B cell (primary cell): ENCODE measurements at regions not wholly inside any gene's neighbourhood (a gene's known extent, or its start where the extent isn't known, plus 50 kb on each side); places are given as distances from the start of the nearest gene placed in this dataset.

Source experiments
- ATAC-seq: fragments of 200-7000 bp; cut with Tn5 transposase; one replicate; pipeline ENCODE4 v1.10.0; 2021; ENCODE audit warnings: low read depth, mild to moderate bottlenecking, moderate number of reproducible peaks, moderate library complexity
- CTCF ChIA-PET: fragments of 350-600 bp; sonication (Branson Sonifier 250); formaldehyde crosslinking; loops from one replicate; lab custom pipeline; 2021; ENCODE audit warnings: antibody characterized with exemption, inconsistent platforms; lab: Charles Lee
- POLR2A ChIA-PET: fragments of 350-600 bp; sonication (Branson Sonifier 250); formaldehyde crosslinking; loops from one replicate; lab custom pipeline; 2021; ENCODE audit warnings: antibody characterized with exemption; lab: Charles Lee
- DNase-seq: peaks from one replicate; pipeline ENCODE4 v3.0.0; 2013
- H2AFZ ChIP-seq: 2 replicates; pipeline ENCODE4 v1.6.1; 2012; ENCODE audit warnings: mild to moderate bottlenecking, low read depth, low read length; ENCODE audit not compliant: insufficient read depth, poor library complexity, severe bottlenecking
- H3K27ac ChIP-seq, 2 donors: 1 replicate in 1 of 2; 2 replicates in 1 of 2; pipeline ENCODE4 v1.5.1; 2012 to 2013; ENCODE audit warnings: low read length in 2 of 2, mild to moderate bottlenecking in 2 of 2, moderate library complexity in 1 of 2
- H3K27me3 ChIP-seq, 4 experiments: fragments of 200-600 bp in 1 of 4; sonication (generic) in 1 of 4; replicated peaks in 1 of 4; 1 replicate in 2 of 4; 2 replicates in 2 of 4; pipeline versions ENCODE4 v1.6.1 to v1.7.0; 2013 to 2016; ENCODE audit warnings: low read length in 3 of 4, mild to moderate bottlenecking in 2 of 4, mixed read lengths in 1 of 4, moderate library complexity in 1 of 4; ENCODE audit not compliant: insufficient read depth in 4 of 4, control insufficient read depth in 3 of 4; ENCODE audit errors: control extremely low read depth in 1 of 4
- H3K36me3 ChIP-seq, 2 experiments: replicated peaks in 1 of 2; 1 replicate in 1 of 2; 2 replicates in 1 of 2; pipeline versions ENCODE4 v1.6.1 to v1.7.1; 2013; ENCODE audit warnings: low read length in 1 of 2; ENCODE audit not compliant: insufficient read depth in 2 of 2, control insufficient read depth in 1 of 2; ENCODE audit errors: control extremely low read depth in 1 of 2, extremely low read depth in 1 of 2
- H3K4me1 ChIP-seq, 2 donors: fragments of 200-600 bp in 1 of 2; sonication (generic) in 1 of 2; 1 replicate in 1 of 2; 2 replicates in 1 of 2; pipeline versions ENCODE4 v1.5.1 to v1.6.1; 2013 to 2017; ENCODE audit warnings: low read length in 2 of 2; ENCODE audit not compliant: control insufficient read depth in 2 of 2, insufficient read depth in 2 of 2
- H3K4me2 ChIP-seq: replicated peaks from 2 replicates; pipeline ENCODE3; 2012; ENCODE audit warnings: mild to moderate bottlenecking, low read depth, low read length; ENCODE audit not compliant: poor library complexity, severe bottlenecking
- H3K4me3 ChIP-seq, 5 experiments: fragments of 200-600 bp in 1 of 5; sonication (generic) in 1 of 5; 1 replicate in 3 of 5; 2 replicates in 2 of 5; pipeline versions ENCODE4 v1.5.1 to v1.7.0; 2011 to 2016; ENCODE audit warnings: low read length in 4 of 5, mild to moderate bottlenecking in 4 of 5, low read depth in 2 of 5, control low read depth in 1 of 5, moderate library complexity in 1 of 5; ENCODE audit not compliant: insufficient read depth in 1 of 5; ENCODE audit errors: control extremely low read depth in 1 of 5, extremely low read depth in 1 of 5
- H3K79me2 ChIP-seq: fragments of 200-600 bp; sonication (generic); one replicate; pipeline ENCODE4 v1.6.0; 2016; ENCODE audit warnings: low read length; ENCODE audit not compliant: control insufficient read depth, insufficient read depth
- H3K9ac ChIP-seq: fragments of 200-600 bp; sonication (generic); 2 replicates; pipeline ENCODE4 v1.6.1; 2017; ENCODE audit warnings: mild to moderate bottlenecking, low read length, moderate library complexity
- H3K9me3 ChIP-seq, 3 donors: one replicate each; pipeline versions ENCODE4 v1.6.1 to v1.7.1; 2013; ENCODE audit warnings: low read length in 2 of 3; ENCODE audit not compliant: control insufficient read depth in 2 of 3, insufficient read depth in 1 of 3; ENCODE audit errors: control extremely low read depth in 1 of 3
- H4K20me1 ChIP-seq: 2 replicates; pipeline ENCODE4 v1.6.0; 2012; ENCODE audit warnings: mild to moderate bottlenecking, low read length; ENCODE audit not compliant: insufficient read depth, control insufficient read depth, poor library complexity, severe bottlenecking
- H3K27ac Mint-ChIP-seq: one replicate; pipeline ENCODE4 v1.8.0; 2021; ENCODE audit warnings: mixed read lengths
- H3K27me3 Mint-ChIP-seq: one replicate; pipeline ENCODE4 v1.8.0; 2021; ENCODE audit warnings: mixed read lengths
- H3K4me1 Mint-ChIP-seq: one replicate; pipeline ENCODE4 v1.8.0; 2021; ENCODE audit warnings: mixed read lengths
- H3K4me3 Mint-ChIP-seq: one replicate; pipeline ENCODE4 v1.8.0; 2021; ENCODE audit warnings: mixed read lengths
- H3K9me3 Mint-ChIP-seq: one replicate; pipeline ENCODE4 v1.8.0; 2022; ENCODE audit warnings: mixed read lengths; ENCODE audit not compliant: insufficient read depth
- EZH2 ChIP-seq: IDR thresholded peaks from 2 replicates; pipeline ENCODE4 v1.6.1; 2012; ENCODE audit warnings: borderline replicate concordance, low read depth, mild to moderate bottlenecking, moderate library complexity, low read length; ENCODE audit not compliant: insufficient read depth, poor library complexity, severe bottlenecking
- WGBS: methylation state at CpG from one replicate; pipeline ENCODE4 v1.1.5; 2013; ENCODE audit warnings: missing lambda C conversion rate; ENCODE audit not compliant: insufficient coverage; 5-methylcytosine and 5-hydroxymethylcytosine counted together
- intact Hi-C: fragments of 100-400 bp; cut with micrococcal nuclease; formaldehyde crosslinking; loops from one replicate; pipeline ENCODE4 v1.10.0; 2022
- TF ChIP-seq, protein P1 (sequence below): fragments of 200-600 bp; IDR thresholded peaks from one replicate; pipeline ENCODE4 v1.8.0; 2022; ENCODE audit warnings: antibody characterized with exemption, mild to moderate bottlenecking

DNA sequence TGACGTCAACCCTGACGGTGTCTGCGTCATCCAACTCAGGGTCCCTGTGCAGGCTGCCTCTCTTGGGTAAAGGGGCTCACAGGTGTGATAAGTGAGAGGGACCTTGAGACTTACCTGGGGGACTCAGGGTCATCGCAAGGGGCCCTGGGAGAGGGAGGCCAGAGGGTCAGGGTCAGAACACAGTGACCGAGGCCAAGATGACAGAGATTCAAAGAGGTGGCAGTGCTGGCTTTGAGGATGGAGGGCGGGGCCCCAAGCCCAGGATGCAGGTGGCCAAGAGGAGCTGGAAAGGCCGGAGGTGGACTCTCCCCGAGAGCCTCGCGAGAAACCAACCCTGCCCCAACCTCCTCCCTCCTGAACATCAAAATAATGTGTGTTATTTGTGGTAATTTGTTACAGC, 165.2 kb upstream of the PPP2R2D start:
- DNase-seq (no peak), ATAC-seq (no peak)
- intact Hi-C loops, result no loop called here
- no peak overlapping the region for H3K9ac ChIP-seq
- 93% methylated on average over 5 of the region's 10 CpGs for WGBS
- no peaks in the 10 kb centered on the region for H3K27me3 ChIP-seq
- no peaks in the 10 kb centered on the region for H4K20me1 ChIP-seq
- H2AFZ ChIP-seq, result no peak overlapping the region
- H3K4me3 Mint-ChIP-seq, result no peak overlapping the region
- H3K79me2 ChIP-seq, result no peaks in the 10 kb centered on the region
- H3K36me3 ChIP-seq, result no peaks in the 10 kb centered on the region
- no peaks in the 10 kb centered on the region for H3K27me3 Mint-ChIP-seq
- no peak overlapping the region for H3K27ac Mint-ChIP-seq
- ChIA-PET POLR2A (no interaction called here), CTCF (no interaction called here)
- no peak overlapping the region for H3K4me3 ChIP-seq
- H3K4me1 Mint-ChIP-seq, result no peaks in the 10 kb centered on the region
- peaks cover 4% of the 10 kb centered on the region for H3K9me3 Mint-ChIP-seq
- H3K4me1 ChIP-seq, result peaks cover 0 to 3% of the 10 kb centered on the region in 2 donors
- H3K4me2 ChIP-seq, result no peak overlapping the region
- TF ChIP-seq, protein P1, sequence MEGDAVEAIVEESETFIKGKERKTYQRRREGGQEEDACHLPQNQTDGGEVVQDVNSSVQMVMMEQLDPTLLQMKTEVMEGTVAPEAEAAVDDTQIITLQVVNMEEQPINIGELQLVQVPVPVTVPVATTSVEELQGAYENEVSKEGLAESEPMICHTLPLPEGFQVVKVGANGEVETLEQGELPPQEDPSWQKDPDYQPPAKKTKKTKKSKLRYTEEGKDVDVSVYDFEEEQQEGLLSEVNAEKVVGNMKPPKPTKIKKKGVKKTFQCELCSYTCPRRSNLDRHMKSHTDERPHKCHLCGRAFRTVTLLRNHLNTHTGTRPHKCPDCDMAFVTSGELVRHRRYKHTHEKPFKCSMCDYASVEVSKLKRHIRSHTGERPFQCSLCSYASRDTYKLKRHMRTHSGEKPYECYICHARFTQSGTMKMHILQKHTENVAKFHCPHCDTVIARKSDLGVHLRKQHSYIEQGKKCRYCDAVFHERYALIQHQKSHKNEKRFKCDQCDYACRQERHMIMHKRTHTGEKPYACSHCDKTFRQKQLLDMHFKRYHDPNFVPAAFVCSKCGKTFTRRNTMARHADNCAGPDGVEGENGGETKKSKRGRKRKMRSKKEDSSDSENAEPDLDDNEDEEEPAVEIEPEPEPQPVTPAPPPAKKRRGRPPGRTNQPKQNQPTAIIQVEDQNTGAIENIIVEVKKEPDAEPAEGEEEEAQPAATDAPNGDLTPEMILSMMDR, result no peak
- TF ChIP-seq EZH2, result no peak
- peaks cover 0 to 12% (median 4%) of the 10 kb centered on the region in 3 donors for H3K9me3 ChIP-seq
- H3K27ac ChIP-seq, result no peak overlapping the region

DNA sequence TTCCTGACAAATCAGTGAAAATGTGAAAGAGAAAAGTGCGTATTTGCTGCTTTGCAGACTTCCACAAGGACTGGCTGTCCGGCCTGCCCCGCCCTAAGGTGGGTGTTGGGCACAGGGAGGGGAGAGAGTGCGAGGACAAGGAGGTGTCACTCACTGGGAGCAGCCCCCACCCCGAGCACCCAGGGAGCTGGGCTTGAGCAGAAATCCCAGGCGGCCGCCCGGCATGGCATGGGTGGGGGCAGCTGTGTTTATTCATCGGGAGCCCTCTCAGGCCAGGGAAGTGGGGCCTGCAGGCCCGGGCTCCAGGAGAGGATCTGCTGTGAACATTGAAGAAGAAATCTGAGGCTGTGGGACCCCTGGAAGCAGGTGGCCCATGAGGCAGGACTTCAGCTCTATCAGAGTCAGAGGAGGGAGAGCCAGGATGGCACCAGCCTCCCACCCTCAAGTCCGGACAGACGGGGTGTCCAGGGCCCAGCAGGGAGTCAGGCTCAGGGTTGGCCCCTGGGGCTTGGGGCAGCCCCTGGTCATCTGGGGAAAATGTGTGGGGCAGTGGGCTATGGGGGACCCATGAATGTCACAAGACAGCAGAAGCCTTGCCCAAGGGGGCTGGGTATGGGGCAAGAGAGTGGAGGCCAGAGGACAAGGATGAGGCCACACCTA, 164.4 kb upstream of the PPP2R2D start:
- Histone ChIP-seq H3K9ac (no peak overlapping the region), H2AFZ (no peak overlapping the region), H3K27ac (no peak overlapping the region), H3K4me3 (no peak overlapping the region), H3K4me2 (no peak overlapping the region), H4K20me1 (no peaks in the 10 kb centered on the region), H3K36me3 (no peaks in the 10 kb centered on the region), H3K27me3 (no peaks in the 10 kb centered on the region), H3K4me1 (peaks cover 0 to 3% of the 10 kb centered on the region in 2 donors), H3K79me2 (no peaks in the 10 kb centered on the region), H3K9me3 (peaks cover 0 to 12% (median 4%) of the 10 kb centered on the region in 3 donors)
- 95% methylated on average over 10 of the region's 12 CpGs for WGBS
- H3K4me1 Mint-ChIP-seq, result no peaks in the 10 kb centered on the region
- intact Hi-C loops, result no loop called here
- H3K27ac Mint-ChIP-seq, result no peak overlapping the region
- TF ChIP-seq EZH2, result no peak
- TF ChIP-seq, protein P1, result no peak
- POLR2A ChIA-PET, result no interaction called here
- DNase-seq (no peak), ATAC-seq (no peak)
- peaks cover 4% of the 10 kb centered on the region for H3K9me3 Mint-ChIP-seq
- CTCF ChIA-PET, result no interaction called here
- no peaks in the 10 kb centered on the region for H3K27me3 Mint-ChIP-seq
- no peak overlapping the region for H3K4me3 Mint-ChIP-seq
